GM18907 (cell line): ENCODE measurements at regions not wholly inside any gene's neighbourhood (a gene's known extent, or its start where the extent isn't known, plus 50 kb on each side); places are given as distances from the start of the nearest gene placed in this dataset.

ENCODE experiments used
- ATAC-seq: cut with Tn5 transposase; IDR thresholded peaks from one replicate; pipeline ENCODE4 v1.9.1; 2021; ENCODE audit warnings: mild to moderate bottlenecking, moderate library complexity; ENCODE audit not compliant: unreplicated experiment

DNA sequence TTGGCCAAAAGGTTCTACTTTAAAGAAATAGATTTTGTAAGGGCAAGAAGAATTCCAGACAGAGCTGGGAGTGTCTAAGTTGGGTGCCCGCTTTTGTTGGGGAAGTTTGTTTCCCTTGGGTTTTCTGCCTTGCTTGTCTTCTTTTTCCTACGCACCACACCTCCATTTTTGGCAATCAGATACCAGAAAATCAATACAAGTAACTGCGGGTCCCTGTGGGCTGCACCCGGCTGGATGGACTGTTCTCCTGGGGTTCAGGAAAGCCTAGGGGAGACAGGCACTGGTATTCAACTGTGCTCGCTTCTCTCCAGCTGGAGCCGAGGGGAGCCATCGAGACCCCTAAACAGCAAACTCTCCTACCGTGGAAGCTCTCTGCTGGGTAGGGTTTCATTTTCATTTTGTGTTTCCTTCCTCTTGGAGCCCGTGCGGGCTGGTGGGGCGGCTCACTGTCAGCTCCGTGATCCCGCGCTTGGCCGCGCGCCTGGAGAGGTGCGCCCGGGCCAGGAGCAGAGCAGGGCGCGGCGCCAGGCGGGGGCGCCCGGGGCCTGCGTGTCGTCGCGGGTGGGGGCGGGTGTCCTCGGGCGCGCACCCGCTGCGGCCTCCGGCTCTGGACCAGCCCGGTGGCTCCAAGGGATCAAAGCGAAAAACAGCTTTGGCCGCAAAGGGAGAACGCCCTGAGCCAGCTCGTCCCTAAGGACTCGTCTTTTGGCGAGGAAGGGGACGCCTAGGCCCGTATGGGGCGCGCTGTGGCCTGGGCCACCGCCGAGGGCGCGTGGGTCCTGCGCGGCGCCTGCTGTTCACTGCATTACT, 347.2 kb downstream of the ZNF536 start:
- ATAC-seq: peak; percentile 50

DNA sequence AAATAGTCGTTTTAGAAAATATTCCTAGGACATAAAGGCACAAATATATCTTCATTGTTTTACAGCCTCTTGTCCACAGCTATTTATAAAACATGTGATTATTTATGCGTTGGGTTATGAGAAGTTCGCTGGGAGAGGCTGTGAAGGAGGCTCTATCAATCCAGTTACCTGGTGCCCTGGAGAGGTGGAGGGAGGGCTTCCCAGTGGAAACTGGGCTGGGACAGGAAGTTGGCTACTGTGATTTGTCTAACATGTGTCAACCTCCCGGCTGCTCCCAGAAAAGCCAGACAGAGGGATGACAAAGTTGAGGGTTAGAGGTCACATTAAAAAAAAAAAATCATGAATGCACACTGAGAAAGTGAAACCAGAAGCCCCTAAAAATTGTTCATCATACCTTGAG, 346.5 kb downstream of the ZNF536 start:
- no peak for ATAC-seq

- ATAC-seq: no peak
These were observed 345.8 kb downstream of the ZNF536 start for GRCh38 chr19:30718014-30718413.

DNA sequence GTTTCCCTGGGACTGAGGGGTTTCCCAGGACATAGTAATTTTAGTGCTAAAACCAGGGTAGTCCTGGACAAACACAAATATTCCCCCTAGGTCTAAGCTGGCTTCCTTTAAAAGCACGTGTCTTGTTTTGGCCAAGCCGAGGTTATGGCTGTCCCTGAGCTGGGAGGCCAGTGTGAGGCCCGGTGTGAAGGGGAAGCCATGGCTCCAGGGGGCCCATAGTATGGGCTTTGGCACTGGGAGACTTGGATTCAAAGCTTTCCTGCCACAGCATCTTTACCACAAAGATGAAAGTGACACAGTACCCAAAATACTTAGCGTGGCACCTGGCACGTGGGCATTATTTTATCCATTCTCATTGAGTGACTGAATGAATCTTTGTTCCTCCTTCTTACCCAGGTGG, 345.2 kb downstream of the ZNF536 start:
- ATAC-seq: no peak

- no peak for ATAC-seq
These were observed 340.5 kb downstream of the ZNF536 start for GRCh38 chr19:30712431-30713337.

- ATAC-seq: no peak
These were observed 339.6 kb downstream of the ZNF536 start for GRCh38 chr19:30711826-30712225.

DNA sequence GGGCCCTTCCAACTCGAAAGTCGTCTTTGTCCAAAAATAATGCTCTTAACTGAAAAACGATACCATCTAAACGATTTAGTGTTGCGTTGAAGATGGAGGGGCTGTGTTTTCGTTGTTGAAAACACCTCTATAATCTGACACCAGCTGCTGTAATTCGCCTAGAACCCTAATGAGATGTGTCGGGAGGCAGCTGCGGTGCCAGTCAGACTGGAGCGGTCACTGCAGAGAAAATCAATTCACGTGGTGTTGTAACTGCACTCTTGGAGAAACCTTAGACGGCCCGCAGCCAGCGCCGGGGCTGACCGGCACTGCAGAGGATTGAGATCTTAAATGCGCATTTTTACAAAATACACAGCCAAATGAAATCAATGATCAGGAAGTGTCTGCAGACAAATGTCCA, 339.1 kb downstream of the ZNF536 start:
- ATAC-seq: no peak

DNA sequence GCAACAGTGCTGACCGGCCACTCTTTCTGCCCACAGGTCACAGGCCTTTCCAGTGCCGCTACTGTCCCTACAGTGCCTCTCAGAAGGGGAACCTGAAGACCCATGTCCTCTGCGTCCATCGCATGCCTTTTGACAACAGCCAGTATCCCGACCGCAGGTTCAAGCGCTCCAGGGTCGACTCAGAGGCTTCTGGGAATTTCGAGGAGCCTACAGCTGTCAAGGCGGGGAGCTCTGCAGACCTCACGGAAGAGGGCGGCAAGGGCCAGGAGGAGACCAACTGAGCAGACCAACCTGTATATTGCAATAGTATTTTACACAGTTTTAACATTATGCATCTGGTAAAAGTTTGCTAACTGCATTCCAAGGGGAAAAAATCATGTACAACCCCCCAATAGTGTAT, 338.5 kb downstream of the ZNF536 start:
- no peak for ATAC-seq

GRCh38 chr19:30708416-30709178, 336.4 kb downstream of the ZNF536 start:
- ATAC-seq: no peak

DNA sequence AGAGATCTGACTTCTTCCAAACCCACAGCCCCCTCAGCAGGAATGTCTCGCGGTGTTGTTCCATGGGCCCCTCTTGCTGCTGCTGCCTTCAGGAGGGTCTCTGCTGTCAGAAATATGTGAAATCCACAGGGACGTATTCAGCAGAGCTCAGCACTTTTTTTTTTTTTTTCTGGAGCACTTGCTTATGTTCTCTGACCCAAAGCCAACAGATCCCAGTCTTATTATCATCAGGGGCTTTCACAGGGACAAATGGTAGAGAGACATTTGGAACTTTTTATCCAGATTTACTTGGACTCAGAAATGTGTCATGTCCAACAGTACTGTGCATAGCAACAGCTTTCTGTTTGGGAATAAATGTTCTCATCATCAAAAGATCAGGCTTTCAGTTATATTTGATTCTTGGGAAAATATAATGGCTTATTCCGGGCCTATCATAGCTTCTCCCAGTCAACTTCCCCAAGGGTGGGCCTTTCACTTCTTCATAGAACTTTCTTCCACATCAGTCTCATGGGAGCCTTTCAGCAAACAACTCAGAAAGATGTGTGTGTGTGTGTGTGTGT, 332.7 kb downstream of the ZNF536 start:
- no peak for ATAC-seq

DNA sequence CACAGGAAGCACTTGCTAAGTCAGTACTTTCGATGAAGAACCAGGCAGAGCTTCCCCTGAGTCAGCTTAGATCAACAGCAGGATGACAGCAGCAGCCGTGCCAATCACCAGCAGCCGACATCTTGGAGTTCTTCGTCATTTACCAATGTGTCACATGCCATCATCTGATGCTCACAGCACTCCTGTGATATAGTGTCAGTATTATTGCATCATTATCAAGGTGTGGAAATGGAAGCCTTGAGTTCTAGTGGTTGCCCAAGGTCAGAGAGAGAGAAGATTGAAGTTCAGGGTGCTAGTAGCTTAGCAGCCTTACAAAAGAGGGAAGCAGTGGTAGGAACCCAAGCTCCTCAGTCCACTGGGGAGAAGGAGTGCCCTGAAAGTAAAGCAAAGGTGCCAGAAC, 331.5 kb downstream of the ZNF536 start:
- no peak for ATAC-seq

- ATAC-seq: no peak
These were observed 329.0 kb downstream of the ZNF536 start for GRCh38 chr19:30701178-30701577.

- no peak for ATAC-seq
These were observed 327.7 kb downstream of the ZNF536 start for GRCh38 chr19:30699871-30700280.

DNA sequence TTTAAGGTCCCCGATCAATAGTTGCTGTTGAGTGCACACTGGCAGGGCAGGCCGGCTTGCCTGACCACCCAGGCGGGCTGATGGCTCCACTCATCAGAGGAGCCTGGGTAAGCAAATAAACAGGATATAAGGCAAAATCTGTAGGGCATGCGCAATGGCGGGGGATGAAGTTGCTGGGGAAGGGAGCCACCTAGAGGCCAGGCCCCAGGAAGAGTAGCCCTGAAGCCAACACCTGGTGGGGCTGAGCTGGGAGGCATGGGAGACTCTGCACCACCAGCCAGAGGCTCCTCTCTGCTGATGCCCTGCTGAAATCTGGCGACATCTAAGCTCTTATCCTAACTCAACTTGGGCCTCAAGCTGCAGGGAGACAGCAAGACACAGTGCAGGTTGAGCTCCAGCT, 324.3 kb downstream of the ZNF536 start:
- no peak for ATAC-seq

DNA sequence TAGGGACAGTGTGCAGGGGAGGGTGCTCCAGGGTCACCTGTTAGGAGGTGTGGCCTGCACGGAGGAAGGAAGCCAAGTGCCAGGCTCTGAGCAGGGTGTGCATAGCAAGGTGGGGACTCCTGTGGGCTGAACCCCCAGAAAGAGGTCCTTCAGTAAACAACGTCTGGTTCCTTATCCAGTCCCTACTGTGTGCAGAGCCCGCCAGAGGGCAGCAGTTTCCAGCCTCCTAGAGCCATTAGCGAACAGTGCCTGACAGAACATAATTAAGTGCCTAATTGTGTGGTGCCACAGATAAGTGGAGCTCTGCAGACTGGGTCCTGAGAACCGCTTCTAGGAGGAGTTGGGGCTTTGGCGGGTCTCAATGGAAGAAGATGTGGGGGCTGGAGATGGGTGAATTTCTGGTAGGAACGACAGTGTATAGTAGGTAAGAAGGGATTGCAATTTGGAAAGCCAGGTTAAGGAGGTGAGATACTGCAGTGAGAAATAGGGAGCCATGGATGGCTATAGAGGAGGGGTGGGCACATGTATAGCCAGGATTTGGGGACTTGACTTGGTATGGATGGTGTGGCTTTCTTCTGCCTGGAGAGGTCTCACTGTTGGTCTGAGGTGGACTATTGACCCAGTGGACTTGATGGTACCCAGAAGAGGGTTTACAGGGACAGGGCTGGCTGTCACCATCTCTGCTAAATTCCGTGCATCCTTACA, 323.1 kb downstream of the ZNF536 start:
- no peak for ATAC-seq

- no peak for ATAC-seq
These were observed 322.1 kb downstream of the ZNF536 start for GRCh38 chr19:30694156-30694755.

DNA sequence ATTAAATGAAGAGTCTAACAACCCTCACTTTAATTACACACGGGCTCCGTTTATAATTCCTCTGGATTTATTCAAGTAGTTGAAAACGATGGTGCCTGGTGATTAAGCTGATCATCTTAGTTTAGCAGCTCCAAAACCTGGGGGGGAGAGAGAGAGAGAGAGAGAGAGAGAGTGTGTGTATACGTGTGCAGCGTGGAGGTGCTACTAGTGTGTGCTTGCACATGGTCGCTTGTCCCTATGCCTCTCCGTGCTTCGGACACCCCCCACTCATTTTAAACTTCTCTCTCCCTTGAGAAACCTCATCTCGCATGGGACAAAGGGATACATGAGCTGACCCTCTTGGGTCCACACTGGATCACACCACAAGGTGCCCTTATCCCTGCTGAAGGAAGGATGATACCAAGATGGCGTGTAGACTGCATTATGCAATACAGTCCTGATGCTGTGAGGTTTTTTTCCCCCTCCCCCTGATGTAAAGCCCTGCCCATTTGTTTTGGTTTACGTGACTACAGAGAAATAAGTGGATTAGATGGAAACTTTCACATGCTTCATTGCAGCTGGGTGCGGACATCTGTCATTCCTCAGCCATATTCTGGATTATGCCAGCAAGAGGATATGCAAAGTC, 320.8 kb downstream of the ZNF536 start:
- no peak for ATAC-seq

DNA sequence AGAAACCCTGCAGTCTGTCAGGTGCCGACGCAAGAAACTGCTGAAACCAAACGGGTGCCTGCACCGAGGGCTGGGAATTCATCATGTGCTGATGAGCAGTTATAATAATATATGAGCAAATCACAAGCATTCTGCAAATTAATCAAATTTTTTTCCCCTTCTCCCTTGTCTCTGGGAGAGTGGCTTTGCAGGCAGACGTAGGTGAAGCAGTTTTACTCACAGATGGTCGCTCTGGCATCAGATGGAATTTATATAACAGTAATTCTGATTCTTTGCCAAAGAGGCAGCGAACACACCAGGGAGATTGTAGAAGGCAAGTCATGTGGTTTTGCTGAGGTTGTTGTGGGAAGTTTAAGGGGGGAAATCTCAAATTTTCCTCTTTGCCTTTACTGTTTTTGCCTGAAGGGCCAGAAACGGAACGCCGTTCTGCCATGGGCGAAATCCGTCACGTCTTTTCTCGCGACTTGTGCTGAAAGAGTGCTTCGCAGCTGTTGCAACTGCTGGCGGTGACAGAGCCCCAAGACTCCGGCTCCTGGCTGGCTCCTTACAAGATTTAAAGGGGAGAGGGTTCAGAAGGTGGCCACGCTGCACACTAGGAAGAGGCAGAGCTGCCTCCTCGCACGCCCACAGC, 320.1 kb downstream of the ZNF536 start:
- ATAC-seq: no peak

DNA sequence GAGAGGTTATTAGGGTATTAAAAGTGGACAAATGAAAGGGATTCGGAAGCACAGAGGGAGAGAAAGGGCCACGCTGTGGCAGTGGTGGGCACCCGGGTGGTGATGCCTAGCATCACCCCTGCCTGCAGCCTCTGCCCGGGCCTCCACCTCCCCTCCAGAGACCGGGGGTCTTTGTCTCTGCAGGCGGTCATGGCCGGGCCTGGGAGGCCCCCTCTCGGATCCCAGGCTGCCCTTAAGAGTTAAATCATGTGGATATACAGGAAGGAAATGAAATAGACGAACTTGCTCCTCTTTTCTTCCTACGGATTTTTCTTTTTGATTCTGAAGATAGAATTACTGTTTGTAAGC, 319.6 kb downstream of the ZNF536 start:
- ATAC-seq: no peak
